ENCODE measurements at regions not wholly inside any gene's neighbourhood (a gene's known extent, or its start where the extent isn't known, plus 50 kb on each side); places are given as distances from the start of the nearest gene placed in this dataset.

DNA sequence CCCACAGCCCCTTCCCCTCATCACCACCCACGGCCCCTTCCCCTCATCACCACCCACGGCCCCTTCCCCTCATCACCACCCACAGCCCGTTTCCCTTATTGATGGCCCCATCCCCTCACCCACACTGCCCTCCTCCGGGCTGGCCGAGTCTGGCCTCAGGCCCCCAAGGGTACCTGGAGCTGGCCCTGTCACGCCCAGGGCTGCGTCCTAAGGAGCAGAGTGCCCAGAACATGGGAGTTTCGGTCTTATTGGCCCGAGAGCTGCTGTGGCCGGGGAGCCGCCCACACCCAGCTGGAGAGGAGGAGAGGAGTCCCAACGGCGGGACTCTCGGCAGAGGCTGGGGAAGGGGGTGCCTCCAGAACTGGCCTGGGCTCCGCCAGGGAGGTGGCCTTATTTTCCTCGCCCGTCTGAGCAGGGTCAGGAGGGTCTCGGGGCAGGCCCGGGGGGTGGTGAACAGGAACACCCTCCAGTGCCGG is 182.3 kb downstream of the KIF26A start:
- Histone ChIP-seq H2AFZ (no peak overlapping the region), H3K27me3 (no peaks in the 10 kb centered on the region), H3K4me1 (ENCODE audit: insufficient read depth) (peaks cover 4% of the 10 kb centered on the region), H3K79me2 (no peaks in the 10 kb centered on the region), H3K27ac (no peak overlapping the region), H3K9me3 (ENCODE audit: low read depth) (no peaks in the 10 kb centered on the region), H3K4me2 (peak overlapping the region; percentile 51), H3K9me2 (replicated peaks; ENCODE audit: insufficient read depth) (no peaks in the 10 kb centered on the region), H3K36me3 (replicated peaks; ENCODE audit: insufficient read depth, low read depth) (no peaks in the 10 kb centered on the region), H3K4me3 (no peak overlapping the region), H4K20me1 (ENCODE audit: insufficient read depth, poor library complexity, severe bottlenecking) (no peaks in the 10 kb centered on the region)
- TF ChIP-seq, protein P1, sequence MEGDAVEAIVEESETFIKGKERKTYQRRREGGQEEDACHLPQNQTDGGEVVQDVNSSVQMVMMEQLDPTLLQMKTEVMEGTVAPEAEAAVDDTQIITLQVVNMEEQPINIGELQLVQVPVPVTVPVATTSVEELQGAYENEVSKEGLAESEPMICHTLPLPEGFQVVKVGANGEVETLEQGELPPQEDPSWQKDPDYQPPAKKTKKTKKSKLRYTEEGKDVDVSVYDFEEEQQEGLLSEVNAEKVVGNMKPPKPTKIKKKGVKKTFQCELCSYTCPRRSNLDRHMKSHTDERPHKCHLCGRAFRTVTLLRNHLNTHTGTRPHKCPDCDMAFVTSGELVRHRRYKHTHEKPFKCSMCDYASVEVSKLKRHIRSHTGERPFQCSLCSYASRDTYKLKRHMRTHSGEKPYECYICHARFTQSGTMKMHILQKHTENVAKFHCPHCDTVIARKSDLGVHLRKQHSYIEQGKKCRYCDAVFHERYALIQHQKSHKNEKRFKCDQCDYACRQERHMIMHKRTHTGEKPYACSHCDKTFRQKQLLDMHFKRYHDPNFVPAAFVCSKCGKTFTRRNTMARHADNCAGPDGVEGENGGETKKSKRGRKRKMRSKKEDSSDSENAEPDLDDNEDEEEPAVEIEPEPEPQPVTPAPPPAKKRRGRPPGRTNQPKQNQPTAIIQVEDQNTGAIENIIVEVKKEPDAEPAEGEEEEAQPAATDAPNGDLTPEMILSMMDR (IDR thresholded peaks at IDR 0.05; ENCODE audit: poor library complexity): no peak
- no peak for TF ChIP-seq EZH2phosphoT487 (IDR thresholded peaks at IDR 0.05; ENCODE audit: low read depth, severe bottlenecking, unreplicated experiment)
- no peak for TF ChIP-seq EZH2 (IDR thresholded peaks at IDR 0.05; ENCODE audit: borderline replicate concordance)
- WGBS (ENCODE audit: low lambda C conversion rate, missing lambda C conversion rate): 48% methylated on average over 17 of the region's 20 CpGs
- no peak for DNase-seq (ENCODE audit: low spot score)

- Histone ChIP-seq H3K27ac (no peak overlapping the region), H4K20me1 (ENCODE audit: insufficient read depth, poor library complexity, severe bottlenecking) (no peaks in the 10 kb centered on the region), H3K4me3 (no peak overlapping the region), H3K27me3 (no peaks in the 10 kb centered on the region), H3K36me3 (replicated peaks; ENCODE audit: insufficient read depth, low read depth) (no peaks in the 10 kb centered on the region), H3K4me1 (ENCODE audit: insufficient read depth) (peaks cover 4% of the 10 kb centered on the region), H3K9me2 (replicated peaks; ENCODE audit: insufficient read depth) (no peaks in the 10 kb centered on the region), H3K79me2 (no peaks in the 10 kb centered on the region), H3K4me2 (peak overlapping the region; percentile 51), H2AFZ (no peak overlapping the region), H3K9me3 (ENCODE audit: low read depth) (no peaks in the 10 kb centered on the region)
- 62% methylated on average over 24 of the region's 24 CpGs for WGBS (ENCODE audit: low lambda C conversion rate, missing lambda C conversion rate)
- DNase-seq (ENCODE audit: low spot score): no peak
- TF ChIP-seq, protein P1 (IDR thresholded peaks at IDR 0.05; ENCODE audit: poor library complexity): no peak
- no peak for TF ChIP-seq EZH2phosphoT487 (IDR thresholded peaks at IDR 0.05; ENCODE audit: low read depth, severe bottlenecking, unreplicated experiment)
- TF ChIP-seq EZH2 (IDR thresholded peaks at IDR 0.05; ENCODE audit: borderline replicate concordance): no peak
Measured at GRCh38 chr14:104321088-104321801, 182.9 kb downstream of the KIF26A start.

GRCh38 chr14:104321802-104322130 is 183.4 kb downstream of the KIF26A start:
- no peak overlapping the region for H2AFZ ChIP-seq
- H3K4me2 ChIP-seq: no peak overlapping the region
- H3K9me3 ChIP-seq (ENCODE audit: low read depth): no peaks in the 10 kb centered on the region
- H3K79me2 ChIP-seq: no peaks in the 10 kb centered on the region
- DNase-seq (ENCODE audit: low spot score): no peak
- no peaks in the 10 kb centered on the region for H3K36me3 ChIP-seq (replicated peaks; ENCODE audit: insufficient read depth, low read depth)
- H3K27me3 ChIP-seq: no peaks in the 10 kb centered on the region
- TF ChIP-seq, protein P1 (IDR thresholded peaks at IDR 0.05; ENCODE audit: poor library complexity): no peak
- TF ChIP-seq EZH2 (IDR thresholded peaks at IDR 0.05; ENCODE audit: borderline replicate concordance) (no peak), EZH2phosphoT487 (IDR thresholded peaks at IDR 0.05; ENCODE audit: low read depth, severe bottlenecking, unreplicated experiment) (no peak)
- no peak overlapping the region for H3K4me3 ChIP-seq
- H3K27ac ChIP-seq: no peak overlapping the region
- 86% methylated on average over 9 of the region's 11 CpGs for whole genome bisulfite sequencing (ENCODE audit: low lambda C conversion rate, missing lambda C conversion rate)
- H3K9me2 ChIP-seq (replicated peaks; ENCODE audit: insufficient read depth): no peaks in the 10 kb centered on the region
- H4K20me1 ChIP-seq (ENCODE audit: insufficient read depth, poor library complexity, severe bottlenecking): no peaks in the 10 kb centered on the region
- H3K4me1 ChIP-seq (ENCODE audit: insufficient read depth): peaks cover 4% of the 10 kb centered on the region
